ENCODE measurements at regions not wholly inside any gene's neighbourhood (a gene's known extent, or its start where the extent isn't known, plus 50 kb on each side); places are given as distances from the start of the nearest gene placed in this dataset.

- TF ChIP-seq CTCF (IDR thresholded peaks at IDR 0.05; ENCODE audit: extremely low read depth in 1 of 2, insufficient read depth in 1 of 2, low read depth in 1 of 2, low read length in 2 of 2): no peak
- no peak for TF ChIP-seq EZH2 (IDR thresholded peaks at IDR 0.05; ENCODE audit: borderline replicate concordance, low read depth, low read length, severe bottlenecking)
- TF ChIP-seq POLR2A (IDR thresholded peaks at IDR 0.05; ENCODE audit: low read depth, low read length): no peak
- no peak for TF ChIP-seq POLR2AphosphoS5 (IDR thresholded peaks at IDR 0.05; ENCODE audit: insufficient read depth, low read depth, low read length)
- TF ChIP-seq MAX (IDR thresholded peaks at IDR 0.05; ENCODE audit: insufficient read depth, insufficient read length): no peak
- TF ChIP-seq JUN (IDR thresholded peaks at IDR 0.05; ENCODE audit: borderline replicate concordance, insufficient read depth, insufficient read length, low read depth): no peak
- TF ChIP-seq GATA2 (IDR thresholded peaks at IDR 0.05; ENCODE audit: insufficient read depth, insufficient read length, low read depth, low read length): no peak
- TF ChIP-seq MYC (IDR thresholded peaks at IDR 0.05; ENCODE audit: low read depth, low read length): no peak
Measured at GRCh38 chr7:23966941-23967340, 256.9 kb downstream of the STK31 start.

Data from endothelial cell of umbilical vein (primary cell).